Left lung (tissue), 4 donors: ENCODE measurements at regions not wholly inside any gene's neighbourhood (a gene's known extent, or its start where the extent isn't known, plus 50 kb on each side); places are given as distances from the start of the nearest gene placed in this dataset.

Source experiments
- ATAC-seq: fragments of 200-7000 bp; cut with Tn5 transposase; one replicate; pipeline ENCODE4 v1.9.1; 2020; ENCODE audit warnings: moderate library complexity
- DNase-seq, 4 donors: peaks; one replicate each; pipeline ENCODE4 v3.0.0-alpha.2; 2013 to 2020
- H3K27ac ChIP-seq, 2 donors: fragments of 200-600 bp; sonication (generic) in 1 of 2; one replicate each; pipeline versions ENCODE4 v1.5.0 to v1.8.0; 2020 to 2021
- H3K27me3 ChIP-seq, 2 donors: fragments of 200-600 bp; sonication (generic) in 1 of 2; one replicate each; pipeline versions ENCODE4 v1.5.0 to v1.8.0; 2020 to 2021
- H3K36me3 ChIP-seq, 2 donors: fragments of 200-600 bp; sonication (generic) in 1 of 2; one replicate each; pipeline versions ENCODE4 v1.5.0 to v1.8.0; 2020 to 2021
- H3K4me1 ChIP-seq, 2 donors: fragments of 200-600 bp; one replicate each; pipeline ENCODE4 v1.8.0; 2021
- H3K4me3 ChIP-seq, 2 donors: fragments of 200-600 bp; sonication (generic) in 1 of 2; one replicate each; pipeline versions ENCODE4 v1.5.0 to v1.8.0; 2020 to 2021; ENCODE audit warnings: mild to moderate bottlenecking in 1 of 2
- H3K9me3 ChIP-seq, 2 donors: fragments of 200-600 bp; sonication (generic) in 1 of 2; one replicate each; pipeline versions ENCODE4 v1.5.0 to v1.8.0; 2020 to 2021
- CTCF ChIP-seq, 2 donors: fragments of 200-600 bp; sonication (generic) in 1 of 2; IDR thresholded peaks; one replicate each; pipeline versions ENCODE4 v1.5.0 to v1.8.0; 2021; ENCODE audit warnings: antibody characterized with exemption in 2 of 2
- intact Hi-C, 2 donors: fragments of 100-400 bp; cut with DNase I; formaldehyde crosslinking; loops; one replicate each; pipeline versions ENCODE4 v1.11.2 to v1.14.2; 2022
- donor health status: DM: no; HTN: yes; CAD: no.
- donor health status: DM: no; HTN: no; CAD: no.

GRCh38 chr2:184256611-184257010, 341.7 kb upstream of the ZNF804A start:
- Histone ChIP-seq H3K36me3 (no peaks in the 10 kb centered on the region), H3K9me3 (no peaks in the 10 kb centered on the region), H3K4me1 (no peaks in the 10 kb centered on the region), H3K27me3 (no peaks in the 10 kb centered on the region), H3K27ac (no peak overlapping the region), H3K4me3 (no peak overlapping the region)
- TF ChIP-seq CTCF (IDR thresholded peaks at IDR 0.05), result no peak
- DNase-seq, result no peak
- no peak for ATAC-seq
- intact Hi-C loops, result no loop called here

- H3K4me3 ChIP-seq, result no peak overlapping the region
- no peak for TF ChIP-seq CTCF (IDR thresholded peaks at IDR 0.05)
- H3K27ac ChIP-seq, result no peak overlapping the region
- intact Hi-C loops, result no loop called here
- no peaks in the 10 kb centered on the region for H3K36me3 ChIP-seq
- H3K27me3 ChIP-seq, result no peaks in the 10 kb centered on the region
- DNase-seq (no peak), ATAC-seq (no peak)
- no peaks in the 10 kb centered on the region for H3K4me1 ChIP-seq
- peaks cover 0 to 4% of the 10 kb centered on the region in 2 donors for H3K9me3 ChIP-seq
Measured at GRCh38 chr2:184261331-184261730, 337.0 kb upstream of the ZNF804A start.

DNA sequence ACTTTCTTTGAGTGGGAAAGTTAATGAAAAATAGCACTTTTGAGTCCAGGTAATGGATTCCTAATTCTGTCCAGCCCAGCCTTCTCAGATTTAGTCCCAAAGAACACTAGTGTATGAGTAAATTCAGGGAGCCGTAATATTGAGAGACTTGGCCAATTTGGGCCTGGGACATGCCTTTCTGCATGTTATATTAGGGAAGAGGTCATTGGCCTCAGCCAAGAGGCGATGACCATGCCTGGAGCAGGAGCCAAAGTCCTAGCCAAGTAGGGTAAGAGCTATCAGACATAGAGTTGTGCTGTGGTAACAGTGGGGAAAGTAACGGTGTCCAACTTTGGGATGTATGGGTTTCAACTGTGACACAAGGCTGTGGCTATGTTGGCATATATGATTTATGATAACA, 336.5 kb upstream of the ZNF804A start:
- Histone ChIP-seq H3K27ac (no peak overlapping the region), H3K36me3 (no peaks in the 10 kb centered on the region), H3K4me1 (no peaks in the 10 kb centered on the region), H3K27me3 (no peaks in the 10 kb centered on the region), H3K4me3 (no peak overlapping the region), H3K9me3 (peaks cover 0 to 4% of the 10 kb centered on the region in 2 donors)
- no peak for ATAC-seq
- intact Hi-C loops, result no loop called here
- TF ChIP-seq CTCF (IDR thresholded peaks at IDR 0.05), result no peak
- no peak for DNase-seq

DNA sequence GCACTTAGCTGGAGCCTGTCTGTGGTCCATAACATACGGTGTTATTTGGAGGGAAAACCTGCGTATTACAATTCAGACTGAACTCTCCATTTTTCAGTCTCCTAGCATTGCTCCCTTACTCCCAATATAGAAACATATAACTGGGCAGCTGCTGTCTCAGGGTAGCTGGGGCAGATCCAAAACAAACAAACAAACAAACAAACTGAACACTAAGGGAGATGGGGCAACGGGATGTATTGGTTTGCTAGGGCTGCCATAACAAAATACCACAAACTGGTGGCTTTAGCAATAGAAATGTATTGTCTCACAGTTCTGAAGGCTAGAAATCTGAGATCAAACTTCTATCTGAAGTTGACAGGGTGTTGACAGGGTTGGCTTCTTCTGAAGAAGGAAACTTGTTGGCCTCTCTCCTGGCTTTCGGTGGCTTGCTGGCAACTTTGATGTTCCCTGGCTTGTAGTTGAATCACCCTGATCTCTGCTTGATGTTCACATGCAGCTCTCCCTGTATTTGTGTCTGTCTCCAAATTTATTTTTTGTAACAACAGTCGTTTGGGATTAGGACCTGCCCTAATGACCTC, 329.3 kb upstream of the ZNF804A start:
- no peak overlapping the region for H3K4me3 ChIP-seq
- no peaks in the 10 kb centered on the region for H3K4me1 ChIP-seq

DNA sequence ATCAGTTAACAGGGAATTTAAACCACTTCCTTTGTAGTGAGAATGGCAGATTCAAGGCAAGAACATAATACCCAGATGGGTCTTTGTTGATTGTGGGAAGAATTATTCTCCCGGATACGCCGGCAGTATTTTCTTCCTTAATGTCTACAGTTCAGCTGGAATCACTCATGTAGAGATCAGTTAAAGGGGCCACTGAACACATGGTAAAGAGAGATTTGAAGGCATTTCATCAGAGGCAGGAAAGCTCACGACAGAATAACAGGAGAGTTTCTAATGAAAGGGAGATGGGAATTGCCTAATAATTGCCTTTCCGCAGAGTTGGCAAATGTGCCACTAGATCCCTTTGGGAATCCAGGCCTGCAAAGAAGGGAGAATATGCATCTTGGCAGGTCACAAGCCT, 327.7 kb upstream of the ZNF804A start:
- intact Hi-C loops, result no loop called here
- TF ChIP-seq CTCF (IDR thresholded peaks at IDR 0.05), result no peak
- Histone ChIP-seq H3K27ac (no peak overlapping the region), H3K27me3 (no peaks in the 10 kb centered on the region), H3K4me3 (no peak overlapping the region), H3K36me3 (no peaks in the 10 kb centered on the region), H3K9me3 (no peaks in the 10 kb centered on the region), H3K4me1 (no peaks in the 10 kb centered on the region)
- DNase-seq (no peak), ATAC-seq (no peak)

More for the DNA sequence above, 329.3 kb upstream of the ZNF804A start:
- H3K9me3 ChIP-seq, result peaks cover 0 to 4% of the 10 kb centered on the region in 2 donors
- intact Hi-C loops, result no loop called here
- no peak for ATAC-seq
- no peak for TF ChIP-seq CTCF (IDR thresholded peaks at IDR 0.05)
- no peak for DNase-seq
- H3K36me3 ChIP-seq, result no peaks in the 10 kb centered on the region
- H3K27me3 ChIP-seq, result no peaks in the 10 kb centered on the region
- H3K27ac ChIP-seq, result no peak overlapping the region
